Type B pancreatic cell (in vitro differentiated cells): ENCODE measurements at regions not wholly inside any gene's neighbourhood (a gene's known extent, or its start where the extent isn't known, plus 50 kb on each side); places are given as distances from the start of the nearest gene placed in this dataset.
A peak's percentile ranks its signal among the peaks of the same experiment; 100 is the strongest.

Source experiments
- DNase-seq: peaks from one replicate; pipeline ENCODE4 v3.0.0; 2021; ENCODE audit warnings: mixed read lengths; ENCODE audit not compliant: unreplicated experiment; ENCODE audit errors: extremely low spot score
- H3K27ac Mint-ChIP-seq: 2 replicates; pipeline ENCODE4 v1.8.0; 2021; ENCODE audit warnings: mild to moderate bottlenecking, mixed read lengths
- H3K27me3 Mint-ChIP-seq: 2 replicates; pipeline ENCODE4 v1.8.0; 2021; ENCODE audit warnings: mixed read lengths
- H3K36me3 Mint-ChIP-seq: 2 replicates; pipeline ENCODE4 v1.8.0; 2021; ENCODE audit warnings: mixed read lengths
- H3K4me1 Mint-ChIP-seq: one replicate; pipeline ENCODE4 v1.8.0; 2021; ENCODE audit warnings: mixed read lengths; ENCODE audit not compliant: unreplicated experiment
- H3K4me3 Mint-ChIP-seq: 2 replicates; pipeline ENCODE4 v1.8.0; 2021; ENCODE audit warnings: mild to moderate bottlenecking, mixed read lengths
- H3K9me3 Mint-ChIP-seq: 2 replicates; pipeline ENCODE4 v1.8.0; 2021; ENCODE audit warnings: mixed read lengths
- TF ChIP-seq, protein P1 (sequence below): fragments of 200-600 bp; sonication (generic); conservative IDR thresholded peaks from 2 replicates; pipeline ENCODE4 v1.5.0; 2021; ENCODE audit warnings: antibody characterized with exemption, mild to moderate bottlenecking

- Mint-ChIP-seq H3K27me3 (no peaks in the 10 kb centered on the region), H3K4me1 (peaks cover 40% of the 10 kb centered on the region), H3K36me3 (no peaks in the 10 kb centered on the region), H3K4me3 (no peak overlapping the region), H3K9me3 (no peaks in the 10 kb centered on the region), H3K27ac (no peak overlapping the region)
- DNase-seq = no peak
- TF ChIP-seq, protein P1, sequence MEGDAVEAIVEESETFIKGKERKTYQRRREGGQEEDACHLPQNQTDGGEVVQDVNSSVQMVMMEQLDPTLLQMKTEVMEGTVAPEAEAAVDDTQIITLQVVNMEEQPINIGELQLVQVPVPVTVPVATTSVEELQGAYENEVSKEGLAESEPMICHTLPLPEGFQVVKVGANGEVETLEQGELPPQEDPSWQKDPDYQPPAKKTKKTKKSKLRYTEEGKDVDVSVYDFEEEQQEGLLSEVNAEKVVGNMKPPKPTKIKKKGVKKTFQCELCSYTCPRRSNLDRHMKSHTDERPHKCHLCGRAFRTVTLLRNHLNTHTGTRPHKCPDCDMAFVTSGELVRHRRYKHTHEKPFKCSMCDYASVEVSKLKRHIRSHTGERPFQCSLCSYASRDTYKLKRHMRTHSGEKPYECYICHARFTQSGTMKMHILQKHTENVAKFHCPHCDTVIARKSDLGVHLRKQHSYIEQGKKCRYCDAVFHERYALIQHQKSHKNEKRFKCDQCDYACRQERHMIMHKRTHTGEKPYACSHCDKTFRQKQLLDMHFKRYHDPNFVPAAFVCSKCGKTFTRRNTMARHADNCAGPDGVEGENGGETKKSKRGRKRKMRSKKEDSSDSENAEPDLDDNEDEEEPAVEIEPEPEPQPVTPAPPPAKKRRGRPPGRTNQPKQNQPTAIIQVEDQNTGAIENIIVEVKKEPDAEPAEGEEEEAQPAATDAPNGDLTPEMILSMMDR = no peak
Observed at GRCh38 chr13:50481936-50482335, 361.6 kb downstream of the DLEU7 start.

GRCh38 chr13:50483416-50483815 lies 360.1 kb downstream of the DLEU7 start:
- TF ChIP-seq, protein P1 = no peak
- Mint-ChIP-seq H3K36me3 (no peaks in the 10 kb centered on the region), H3K9me3 (no peaks in the 10 kb centered on the region), H3K4me3 (no peak overlapping the region), H3K27ac (no peak overlapping the region), H3K27me3 (no peaks in the 10 kb centered on the region), H3K4me1 (peaks cover 42% of the 10 kb centered on the region)
- DNase-seq = no peak

DNA sequence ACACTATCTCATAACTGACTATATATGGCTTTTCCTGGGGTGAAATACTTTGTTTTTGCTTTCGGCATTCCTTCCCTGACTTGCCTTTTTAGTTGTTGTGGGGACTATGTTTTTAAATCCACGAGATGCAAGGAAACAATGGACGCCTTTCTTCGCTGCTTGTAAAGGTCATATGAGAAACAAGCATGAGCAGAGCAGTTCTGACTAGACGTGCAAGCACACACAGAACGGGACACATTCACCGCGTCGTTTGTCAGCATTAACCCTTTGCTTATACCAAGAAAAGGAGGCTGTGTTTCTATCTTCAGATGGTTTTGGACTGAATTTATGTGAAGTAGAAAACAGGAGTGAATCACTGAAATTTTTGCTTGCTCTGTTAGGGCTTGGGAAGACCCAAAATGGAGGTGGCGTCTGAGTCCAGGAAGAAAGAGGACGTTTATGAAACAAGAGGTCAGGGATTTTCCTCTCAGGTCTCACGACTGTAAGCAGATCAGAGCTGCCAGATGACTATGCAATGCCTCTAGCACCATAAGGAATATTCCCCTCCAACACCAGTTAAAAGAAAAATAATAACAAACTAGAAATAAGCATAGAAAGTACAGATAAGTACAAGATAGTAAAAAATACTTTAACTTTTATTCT lies 358.9 kb downstream of the DLEU7 start:
- H3K4me3 Mint-ChIP-seq = peak overlapping the region; percentile 58
- H3K4me1 Mint-ChIP-seq = peaks cover 42% of the 10 kb centered on the region
- DNase-seq = no peak
- TF ChIP-seq, protein P1 = no peak
- peak overlapping the region; percentile 47 for H3K27ac Mint-ChIP-seq
- no peaks in the 10 kb centered on the region for H3K9me3 Mint-ChIP-seq
- H3K27me3 Mint-ChIP-seq = no peaks in the 10 kb centered on the region
- no peaks in the 10 kb centered on the region for H3K36me3 Mint-ChIP-seq

DNA sequence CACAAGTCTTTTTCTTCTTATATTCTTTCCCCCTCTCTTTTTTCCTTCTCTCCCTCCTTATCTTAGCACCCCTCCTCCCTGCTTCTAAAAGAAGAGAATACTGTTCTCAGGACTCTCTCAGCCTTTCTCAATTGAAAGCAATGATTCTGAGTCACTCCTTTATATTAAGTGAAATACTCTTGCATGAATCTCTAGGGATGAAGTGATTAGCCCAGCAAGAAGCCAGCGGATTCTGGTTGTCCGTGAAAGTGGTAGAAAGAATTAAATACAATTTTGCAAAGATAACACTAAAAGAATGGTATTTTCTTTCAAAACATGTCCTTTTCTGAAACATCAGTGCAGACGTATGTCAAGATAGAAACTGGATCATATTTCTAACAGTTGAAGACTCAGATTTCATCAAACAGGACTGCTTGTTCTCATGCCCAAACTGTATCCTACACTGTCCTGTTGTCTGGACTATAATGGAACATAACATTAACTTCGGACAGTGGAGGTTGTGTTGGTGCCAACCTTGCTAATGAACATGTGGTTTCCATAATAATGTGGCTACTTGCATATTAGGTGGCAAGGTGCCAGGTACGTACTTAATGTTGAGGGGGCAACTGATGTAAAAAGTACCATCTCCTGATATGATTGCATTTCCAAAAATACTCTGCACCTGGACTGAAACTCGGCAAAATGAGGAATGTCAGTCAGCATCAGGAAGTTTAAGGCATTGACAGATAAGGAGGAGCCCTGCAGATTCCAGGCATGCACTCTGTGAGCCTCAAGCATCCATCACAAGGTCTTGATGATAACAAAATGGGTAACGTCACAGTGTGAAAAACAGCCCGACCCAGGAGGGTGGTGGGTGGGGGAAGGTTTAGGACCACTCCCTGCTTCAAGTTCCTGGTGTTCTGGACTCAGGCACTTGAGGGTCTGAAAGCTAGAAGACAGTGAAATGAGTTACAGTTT lies 357.2 kb downstream of the DLEU7 start:
- TF ChIP-seq, protein P1 = no peak
- no peaks in the 10 kb centered on the region for H3K27me3 Mint-ChIP-seq
- H3K9me3 Mint-ChIP-seq = no peaks in the 10 kb centered on the region
- no peaks in the 10 kb centered on the region for H3K36me3 Mint-ChIP-seq
- H3K4me3 Mint-ChIP-seq = no peak overlapping the region
- DNase-seq = no peak
- no peak overlapping the region for H3K27ac Mint-ChIP-seq
- peaks cover 36% of the 10 kb centered on the region for H3K4me1 Mint-ChIP-seq

DNA sequence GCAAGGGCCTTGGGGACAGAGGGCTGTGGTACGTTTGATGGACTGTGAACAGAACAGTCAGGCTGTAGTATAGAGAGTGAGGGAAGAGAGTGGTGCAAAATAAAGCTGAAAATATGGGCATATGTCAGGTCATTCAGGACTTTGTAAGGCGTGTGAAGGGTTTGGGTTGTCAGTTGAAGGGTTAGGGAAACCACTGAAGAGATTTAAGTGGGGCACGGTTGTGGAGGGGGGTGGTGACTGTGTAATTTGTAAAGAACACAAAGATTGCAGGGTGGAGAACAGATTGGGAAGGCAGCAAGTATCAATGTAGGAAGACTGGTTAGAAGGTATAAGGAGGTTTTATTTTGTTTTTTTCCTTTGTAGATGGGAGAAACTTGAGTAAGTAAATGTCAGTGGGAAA lies 349.8 kb downstream of the DLEU7 start:
- Mint-ChIP-seq H3K4me1 (no peaks in the 10 kb centered on the region), H3K4me3 (no peak overlapping the region), H3K27me3 (no peaks in the 10 kb centered on the region), H3K9me3 (no peaks in the 10 kb centered on the region), H3K27ac (no peak overlapping the region), H3K36me3 (no peaks in the 10 kb centered on the region)
- TF ChIP-seq, protein P1 = no peak
- no peak for DNase-seq
